GM10266 (cell line): ENCODE measurements at regions not wholly inside any gene's neighbourhood (a gene's known extent, or its start where the extent isn't known, plus 50 kb on each side); places are given as distances from the start of the nearest gene placed in this dataset.

Experiments
- DNase-seq: peaks from one replicate; pipeline ENCODE4 v3.0.0; 2012; ENCODE audit errors: extremely low spot score
- TF ChIP-seq, protein P1 (sequence below): IDR thresholded peaks from 2 replicates; pipeline ENCODE4 v1.5.1; 2012; ENCODE audit warnings: mild to moderate bottlenecking, low read depth; ENCODE audit not compliant: control insufficient read depth, insufficient read depth; ENCODE audit errors: missing control alignments

DNA sequence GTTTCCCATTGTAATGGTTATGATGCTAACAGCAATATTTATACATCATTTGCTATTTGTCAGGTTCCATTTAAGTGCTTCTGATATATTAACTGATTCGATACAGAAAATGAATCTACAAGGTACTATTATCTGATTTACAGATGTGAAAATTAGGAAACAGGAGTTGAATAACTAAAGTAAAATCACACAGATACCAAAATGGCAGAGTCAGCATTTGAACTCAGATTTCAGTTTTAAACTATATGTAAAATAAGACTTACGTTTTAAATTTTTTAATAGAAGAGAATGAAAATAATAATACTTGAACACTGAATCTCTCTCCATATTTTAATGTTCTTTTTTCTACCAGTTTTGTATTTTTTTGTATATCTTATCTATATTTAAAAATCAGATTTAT lies 313.2 kb downstream of the MDFIC start:
- no peak for DNase-seq
- TF ChIP-seq, protein P1, sequence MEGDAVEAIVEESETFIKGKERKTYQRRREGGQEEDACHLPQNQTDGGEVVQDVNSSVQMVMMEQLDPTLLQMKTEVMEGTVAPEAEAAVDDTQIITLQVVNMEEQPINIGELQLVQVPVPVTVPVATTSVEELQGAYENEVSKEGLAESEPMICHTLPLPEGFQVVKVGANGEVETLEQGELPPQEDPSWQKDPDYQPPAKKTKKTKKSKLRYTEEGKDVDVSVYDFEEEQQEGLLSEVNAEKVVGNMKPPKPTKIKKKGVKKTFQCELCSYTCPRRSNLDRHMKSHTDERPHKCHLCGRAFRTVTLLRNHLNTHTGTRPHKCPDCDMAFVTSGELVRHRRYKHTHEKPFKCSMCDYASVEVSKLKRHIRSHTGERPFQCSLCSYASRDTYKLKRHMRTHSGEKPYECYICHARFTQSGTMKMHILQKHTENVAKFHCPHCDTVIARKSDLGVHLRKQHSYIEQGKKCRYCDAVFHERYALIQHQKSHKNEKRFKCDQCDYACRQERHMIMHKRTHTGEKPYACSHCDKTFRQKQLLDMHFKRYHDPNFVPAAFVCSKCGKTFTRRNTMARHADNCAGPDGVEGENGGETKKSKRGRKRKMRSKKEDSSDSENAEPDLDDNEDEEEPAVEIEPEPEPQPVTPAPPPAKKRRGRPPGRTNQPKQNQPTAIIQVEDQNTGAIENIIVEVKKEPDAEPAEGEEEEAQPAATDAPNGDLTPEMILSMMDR = no peak

DNA sequence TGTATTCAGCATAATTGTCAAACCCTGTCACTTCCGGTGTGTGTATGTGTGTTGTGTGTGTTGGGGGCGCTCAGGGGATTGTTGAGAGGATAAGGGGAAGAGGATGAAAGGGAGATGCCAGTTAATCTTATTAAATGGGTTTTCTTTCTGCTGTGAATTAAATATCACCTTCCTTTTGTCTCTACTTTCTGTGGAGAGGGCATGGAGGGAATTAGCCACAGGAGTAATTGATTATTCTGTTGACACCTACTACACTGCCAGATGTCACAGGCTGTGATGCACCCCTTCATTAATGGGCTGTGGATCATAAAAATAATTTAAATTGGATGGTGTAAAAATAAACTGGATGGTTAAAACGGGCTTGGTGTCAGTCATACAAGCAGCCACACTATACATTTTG lies 311.9 kb downstream of the MDFIC start:
- DNase-seq = no peak
- TF ChIP-seq, protein P1 = no peak

DNA sequence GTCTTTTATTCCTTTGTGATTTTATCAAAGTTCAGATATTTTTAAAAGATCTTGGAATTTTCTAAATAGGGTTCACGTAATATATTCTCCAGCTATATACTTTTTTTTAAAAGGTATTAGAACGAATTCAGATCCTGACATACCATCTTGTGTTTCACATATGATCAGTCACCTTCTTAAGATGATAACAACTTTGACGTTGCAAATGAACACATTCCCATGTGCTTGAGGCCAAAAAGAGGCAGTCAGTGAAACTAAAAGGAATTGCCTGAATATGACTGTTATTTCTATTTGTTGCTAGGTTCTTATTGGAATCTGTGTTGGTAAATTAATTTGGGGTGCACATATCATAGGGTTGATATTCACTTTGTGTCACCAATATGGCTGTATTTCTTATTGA lies 310.1 kb downstream of the MDFIC start:
- TF ChIP-seq, protein P1 = no peak
- no peak for DNase-seq

DNA sequence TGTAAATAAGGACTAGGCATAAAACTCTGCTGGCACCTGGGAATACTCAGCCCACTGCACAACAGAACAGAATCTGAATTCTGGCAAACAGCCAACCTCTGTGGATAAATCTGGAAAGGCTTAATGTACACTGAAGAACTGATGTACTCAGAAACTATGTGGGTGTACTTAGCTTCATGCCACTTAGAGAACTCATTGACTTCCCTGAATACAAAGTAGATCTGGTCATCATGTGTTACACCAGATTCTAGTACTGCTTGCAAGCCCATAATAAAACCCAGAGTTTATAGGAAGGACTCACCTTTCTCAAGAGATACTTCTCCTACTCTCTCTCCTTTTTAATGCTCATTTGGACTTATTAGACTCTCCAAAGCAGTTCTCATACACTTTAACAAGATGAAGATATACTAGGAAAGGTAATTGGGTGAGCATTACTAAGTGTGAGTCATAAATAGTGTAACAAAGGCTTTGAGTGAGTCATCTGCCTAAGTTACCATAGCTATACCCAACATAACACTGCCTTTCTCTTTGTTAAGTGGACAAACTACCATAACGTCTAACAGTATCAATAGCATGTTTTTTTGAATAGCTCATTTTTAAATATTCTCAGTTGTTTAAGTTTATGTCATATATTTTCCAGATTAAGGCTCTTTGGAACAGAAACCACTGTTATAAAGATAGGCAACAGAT lies 309.1 kb downstream of the MDFIC start:
- TF ChIP-seq, protein P1 = no peak
- DNase-seq = no peak

DNA sequence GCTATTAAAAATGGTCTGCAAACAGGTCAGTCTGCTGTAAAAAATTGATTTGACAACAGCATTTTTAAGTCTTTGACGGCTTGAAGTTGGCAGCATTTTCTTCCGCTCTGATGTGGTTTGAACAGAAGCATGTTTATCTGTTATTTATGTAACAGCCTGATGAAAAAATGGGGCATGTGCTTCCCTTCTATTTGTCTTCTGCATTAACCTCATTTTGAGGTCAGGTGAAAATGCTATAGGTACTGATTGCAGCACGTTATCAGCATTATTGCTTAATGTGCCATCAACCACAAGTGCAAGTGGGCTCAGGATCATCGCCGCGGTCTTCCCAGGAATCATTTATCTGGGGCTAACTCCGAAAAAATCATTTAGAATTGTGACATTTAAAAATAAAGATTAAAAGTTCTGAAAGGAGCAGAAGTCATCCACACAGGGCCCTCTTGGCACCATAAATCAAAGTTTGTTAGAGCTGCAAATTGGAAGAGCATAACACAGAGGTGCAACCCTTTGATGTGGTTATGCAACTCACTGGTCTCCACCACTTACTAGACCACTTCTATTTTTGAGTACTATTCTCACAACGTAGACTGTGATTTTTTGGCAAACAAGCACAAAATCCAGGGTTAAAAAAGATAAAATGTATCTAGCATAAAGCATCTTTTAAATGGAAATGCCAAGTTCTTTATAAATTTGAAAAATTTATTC lies 307.7 kb downstream of the MDFIC start:
- DNase-seq = no peak
- TF ChIP-seq, protein P1 = no peak

DNA sequence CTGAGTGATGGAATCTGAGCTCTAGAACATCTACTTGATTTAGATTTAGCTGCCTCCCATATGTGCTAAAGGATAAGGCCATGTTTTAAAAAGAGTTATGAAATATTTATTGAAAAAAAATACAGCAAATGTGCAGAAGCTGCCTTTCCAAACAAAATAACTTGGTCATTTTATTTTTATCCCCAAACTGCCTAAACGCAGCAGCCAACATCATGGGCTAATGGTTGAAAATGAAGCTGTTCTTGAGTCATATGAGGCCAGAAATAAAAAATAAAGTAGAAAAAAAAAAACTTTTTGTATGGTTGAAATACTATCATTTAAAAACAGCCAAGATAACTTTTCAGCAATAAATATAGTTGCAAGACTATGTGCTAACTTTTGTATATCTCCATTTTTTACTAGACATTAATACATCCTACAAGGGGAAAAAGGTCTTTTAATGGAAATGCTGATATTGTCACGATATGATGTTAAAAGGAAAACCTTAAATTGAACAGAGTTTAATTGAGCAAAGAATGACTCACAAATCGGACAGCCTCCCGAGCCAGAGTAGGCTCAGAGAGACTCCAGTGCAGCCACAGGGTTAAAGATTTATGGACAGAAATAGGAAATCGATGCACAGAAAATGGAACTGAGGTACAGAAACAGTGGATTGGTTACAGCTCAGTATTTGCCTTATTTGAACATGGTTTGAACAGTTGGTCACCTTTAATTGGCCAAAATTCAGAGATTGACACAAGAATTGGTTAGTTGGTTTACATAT lies 305.8 kb downstream of the MDFIC start:
- TF ChIP-seq, protein P1 = no peak
- DNase-seq = no peak
